Endothelial cell of umbilical vein (primary cell): ENCODE measurements at regions not wholly inside any gene's neighbourhood (a gene's known extent, or its start where the extent isn't known, plus 50 kb on each side); places are given as distances from the start of the nearest gene placed in this dataset.

Experiments used
- BruUV-seq: library from RNA; stranded (reverse); fragments of 400-500 nt; replicated peaks from 2 replicates; lab custom pipeline; 2021; lab: Mats Ljungman, UMichigan
- CTCF ChIA-PET: fragments of 300-600, 350-600 bp; sonication (Branson Sonifier 250); formaldehyde crosslinking; loops from one replicate; lab custom pipeline; 2021; ENCODE audit warnings: antibody characterized with exemption, inconsistent platforms; lab: Charles Lee
- POLR2A ChIA-PET: fragments of 300-600, 350-600 bp; sonication (Branson Sonifier 250); formaldehyde crosslinking; loops from one replicate; lab custom pipeline; 2021; ENCODE audit warnings: antibody characterized with exemption, inconsistent platforms; lab: Charles Lee
- DNase-seq: peaks from one replicate; pipeline ENCODE4 v3.0.0-alpha.2; 2011; ENCODE audit warnings: low read depth, low spot score
- FAIRE-seq: peaks from 2 replicates; lab custom pipeline; 2011; peaks lifted over from hg19 to GRCh38; lab: Jason Lieb, UNC
- H2AFZ ChIP-seq: 2 replicates; pipeline ENCODE4 v1.6.0; 2012; ENCODE audit warnings: low read depth, low read length, control low read depth, inconsistent platforms
- H3K27ac ChIP-seq: 2 replicates; pipeline ENCODE4 v1.5.1; 2011; ENCODE audit warnings: low read depth, mild to moderate bottlenecking, control low read depth, low read length, moderate library complexity; ENCODE audit not compliant: insufficient read depth
- H3K27me3 ChIP-seq, 2 experiments: 2 replicates each; pipeline versions ENCODE4 v1.6.0 to v1.6.1; 2011; ENCODE audit warnings: low read length in 2 of 2, mixed read lengths in 1 of 2; ENCODE audit not compliant: control insufficient read depth in 2 of 2, insufficient read depth in 2 of 2
- H3K36me3 ChIP-seq, 2 experiments: 2 replicates in 1 of 2; 3 replicates in 1 of 2; pipeline ENCODE4 v1.5.1; 2011; ENCODE audit warnings: low read length in 2 of 2, mild to moderate bottlenecking in 1 of 2, moderate library complexity in 1 of 2; ENCODE audit not compliant: control insufficient read depth in 2 of 2, insufficient read depth in 2 of 2; ENCODE audit errors: extremely low read depth in 1 of 2
- H3K4me1 ChIP-seq: 3 replicates; pipeline ENCODE4 v1.5.1; 2011; ENCODE audit warnings: mild to moderate bottlenecking, low read length; ENCODE audit not compliant: control insufficient read depth, insufficient read depth; ENCODE audit errors: extremely low read depth
- H3K4me2 ChIP-seq: 2 replicates; pipeline ENCODE4 v1.6.1; 2011; ENCODE audit warnings: low read length, control low read depth, mixed read lengths; ENCODE audit not compliant: insufficient read depth
- H3K4me3 ChIP-seq, 3 experiments: fragments of 200-600 bp in 1 of 3; sonication (generic), shearing (Covaris generic) in 1 of 3; replicated peaks in 1 of 3; 2 replicates each; pipeline ENCODE4 v1.5.1; 2011 to 2016; ENCODE audit warnings: control low read depth in 3 of 3, low read length in 3 of 3, mild to moderate bottlenecking in 2 of 3, inconsistent platforms in 1 of 3, low read depth in 1 of 3, moderate library complexity in 1 of 3; ENCODE audit not compliant: insufficient read depth in 1 of 3
- H3K79me2 ChIP-seq: 2 replicates; pipeline ENCODE4 v1.6.0; 2012; ENCODE audit warnings: low read length, inconsistent platforms; ENCODE audit not compliant: control insufficient read depth, insufficient read depth
- H3K9ac ChIP-seq: replicated peaks from 2 replicates; pipeline ENCODE3; 2011; ENCODE audit warnings: low read length, control low read depth; ENCODE audit not compliant: insufficient read depth; ENCODE audit errors: extremely low read depth
- H3K9me1 ChIP-seq: replicated peaks from 3 replicates; pipeline ENCODE4 v1.6.0; 2011; ENCODE audit warnings: mild to moderate bottlenecking, low read length; ENCODE audit not compliant: control insufficient read depth, insufficient read depth; ENCODE audit errors: extremely low read depth
- H3K9me3 ChIP-seq: replicated peaks from 2 replicates; pipeline ENCODE4 v1.5.1; 2012; ENCODE audit warnings: low read length, inconsistent platforms; ENCODE audit not compliant: control insufficient read depth, insufficient read depth
- H4K20me1 ChIP-seq: replicated peaks from 2 replicates; pipeline ENCODE3; 2011; ENCODE audit warnings: mild to moderate bottlenecking, low read length; ENCODE audit not compliant: control insufficient read depth, insufficient read depth; ENCODE audit errors: extremely low read depth
- EZH2 ChIP-seq: IDR thresholded peaks from 2 replicates; pipeline ENCODE4 v1.6.1; 2012; ENCODE audit warnings: borderline replicate concordance, low read depth, mild to moderate bottlenecking, moderate library complexity, low read length, inconsistent platforms; ENCODE audit not compliant: severe bottlenecking
- FOS ChIP-seq: IDR thresholded peaks from 2 replicates; pipeline ENCODE4 v1.6.1; 2011; ENCODE audit warnings: mild to moderate bottlenecking, low read length, moderate library complexity, borderline replicate concordance; ENCODE audit not compliant: insufficient read depth
- GATA2 ChIP-seq: IDR thresholded peaks from 2 replicates; pipeline ENCODE4 v1.7.0; 2011; ENCODE audit warnings: low read depth, mild to moderate bottlenecking, moderate library complexity, mixed read lengths, low read length; ENCODE audit not compliant: insufficient read length, insufficient read depth
- JUN ChIP-seq: IDR thresholded peaks from 2 replicates; pipeline ENCODE4 v1.6.1; 2011; ENCODE audit warnings: borderline replicate concordance, low read depth; ENCODE audit not compliant: insufficient read length, insufficient read depth
- MAX ChIP-seq: IDR thresholded peaks from 2 replicates; pipeline ENCODE4 v1.6.1; 2011; ENCODE audit not compliant: insufficient read depth, insufficient read length
- MYC ChIP-seq: IDR thresholded peaks from one replicate; pipeline ENCODE4 v1.6.1; 2011; ENCODE audit warnings: mild to moderate bottlenecking, low read depth, low read length
- POLR2A ChIP-seq: IDR thresholded peaks from 2 replicates; pipeline ENCODE4 v1.6.1; 2012; ENCODE audit warnings: low read depth, mild to moderate bottlenecking, control low read depth, low read length
- POLR2AphosphoS5 ChIP-seq: IDR thresholded peaks from 2 replicates; pipeline ENCODE4 v1.6.1; 2012; ENCODE audit warnings: low read depth, mild to moderate bottlenecking, control low read depth, low read length, moderate library complexity; ENCODE audit not compliant: insufficient read depth
- dilution Hi-C: fragments of 300-500 bp; cut with MboI; formaldehyde crosslinking; loops from one replicate; pipeline ENCODE4 v1.15.0; 2019; ENCODE audit warnings: low sequenced_read_pairs; ENCODE audit not compliant: extremely low pct_ligation_motif_present
- intact Hi-C: fragments of 100-400 bp; cut with micrococcal nuclease; formaldehyde crosslinking; loops from one replicate; pipeline ENCODE4 v1.10.0; 2022

- peaks cover 0 to 9% of the 10 kb centered on the region in 2 experiments for H3K27me3 ChIP-seq
- H3K4me2 ChIP-seq, result no peak overlapping the region
- BruUV-seq, result no TSS peak
- no peaks in the 10 kb centered on the region for H3K4me1 ChIP-seq
- no peaks in the 10 kb centered on the region for H3K36me3 ChIP-seq
- H4K20me1 ChIP-seq, result no peaks in the 10 kb centered on the region
- no peak overlapping the region for H3K27ac ChIP-seq
- H3K79me2 ChIP-seq, result no peaks in the 10 kb centered on the region
- H2AFZ ChIP-seq, result no peak overlapping the region
- CTCF ChIA-PET, result interaction anchor here (1.3 kb wide), 1 partner anchor 8 kb away, joined by 3 read pairs; no protein-coding TSS in a partner anchor
- no peaks in the 10 kb centered on the region for H3K9me3 ChIP-seq
- TF ChIP-seq GATA2 (no peak), POLR2A (no peak), FOS (no peak), JUN (no peak), EZH2 (no peak), MYC (no peak), POLR2AphosphoS5 (no peak), MAX (no peak)
- no peak overlapping the region for H3K9ac ChIP-seq
- DNase-seq, result no peak
- no peaks in the 10 kb centered on the region for H3K9me1 ChIP-seq
- dilution Hi-C loops (no loop called here), intact Hi-C loops (no loop called here)
- FAIRE-seq, result no peak
- H3K4me3 ChIP-seq, result no peak overlapping the region
- POLR2A ChIA-PET, result no interaction called here
Observed at GRCh38 chr11:129322941-129323340, 52.7 kb upstream of the BARX2 start.

- no peak for FAIRE-seq
- Histone ChIP-seq H4K20me1 (no peaks in the 10 kb centered on the region), H3K9me1 (no peaks in the 10 kb centered on the region), H3K9me3 (no peaks in the 10 kb centered on the region), H3K9ac (no peak overlapping the region), H3K27me3 (peaks cover 0 to 10% of the 10 kb centered on the region in 2 experiments), H3K79me2 (no peaks in the 10 kb centered on the region), H3K4me2 (no peak overlapping the region), H2AFZ (no peak overlapping the region), H3K36me3 (no peaks in the 10 kb centered on the region), H3K4me1 (no peaks in the 10 kb centered on the region), H3K27ac (no peak overlapping the region), H3K4me3 (no peak overlapping the region)
- intact Hi-C loops (no loop called here), dilution Hi-C loops (no loop called here)
- no TSS peak for BruUV-seq
- DNase-seq, result no peak
- TF ChIP-seq FOS, result no peak
- TF ChIP-seq GATA2, result no peak
- no peak for TF ChIP-seq JUN
- ChIA-PET POLR2A (no interaction called here), CTCF (interaction anchor here (0.8 to 5.4 kb wide), 2 partner anchors 13 to 429 kb away, joined by 3 to 43 read pairs; no protein-coding TSS in a partner anchor)
Observed at GRCh38 chr11:129321076-129321475, 54.6 kb upstream of the BARX2 start.
